ENCODE measurements at regions not wholly inside any gene's neighbourhood (a gene's known extent, or its start where the extent isn't known, plus 50 kb on each side); places are given as distances from the start of the nearest gene placed in this dataset.

DNA sequence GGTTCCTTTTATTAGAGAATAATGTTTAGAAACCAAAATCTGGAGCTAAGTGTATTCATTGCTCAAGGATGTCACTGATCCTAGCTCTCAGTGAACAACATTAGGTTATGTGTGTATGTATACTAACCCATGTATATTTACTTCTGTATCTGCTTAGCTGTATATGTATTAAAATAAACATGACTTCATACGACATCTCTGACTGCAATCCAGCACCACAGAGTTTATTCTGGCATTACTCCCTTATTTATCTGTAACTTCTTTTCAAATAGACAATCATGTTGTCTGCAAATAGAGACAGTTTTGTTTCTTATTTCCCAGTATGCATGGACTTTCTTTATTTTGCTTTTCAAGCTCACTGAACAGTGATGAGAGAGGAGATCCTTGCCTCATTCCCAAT is 441.0 kb upstream of the NFE2L3 start:
- no peaks in the 10 kb centered on the region for H3K27me3 ChIP-seq (ENCODE audit: control insufficient read depth, insufficient read depth, low read length)
- H3K4me1 ChIP-seq (ENCODE audit: control insufficient read depth in 2 of 3, insufficient read depth in 2 of 3, low read depth in 1 of 3, low read length in 3 of 3), result peaks cover 0 to 5% (median 0%) of the 10 kb centered on the region in 3 donors
- DNase-seq (no peak), FAIRE-seq (no peak)
- no peak overlapping the region for H3K9ac ChIP-seq (ENCODE audit: low read length in 3 of 3)
- H3K4me3 ChIP-seq (ENCODE audit: low read length in 3 of 3), result no peak overlapping the region
- no peaks in the 10 kb centered on the region for H3K36me3 ChIP-seq (ENCODE audit: control insufficient read depth in 2 of 3, insufficient read depth in 3 of 3, low read length in 3 of 3)
- intact Hi-C loops (cut with DNase I), result no loop called here
- H3K9me3 ChIP-seq (ENCODE audit: control insufficient read depth in 2 of 3, insufficient read depth in 1 of 3, low read length in 3 of 3), result no peaks in the 10 kb centered on the region
- no peak overlapping the region for H3K27ac ChIP-seq (ENCODE audit: low read depth in 2 of 2, low read length in 2 of 2)
- TF ChIP-seq, protein P1, sequence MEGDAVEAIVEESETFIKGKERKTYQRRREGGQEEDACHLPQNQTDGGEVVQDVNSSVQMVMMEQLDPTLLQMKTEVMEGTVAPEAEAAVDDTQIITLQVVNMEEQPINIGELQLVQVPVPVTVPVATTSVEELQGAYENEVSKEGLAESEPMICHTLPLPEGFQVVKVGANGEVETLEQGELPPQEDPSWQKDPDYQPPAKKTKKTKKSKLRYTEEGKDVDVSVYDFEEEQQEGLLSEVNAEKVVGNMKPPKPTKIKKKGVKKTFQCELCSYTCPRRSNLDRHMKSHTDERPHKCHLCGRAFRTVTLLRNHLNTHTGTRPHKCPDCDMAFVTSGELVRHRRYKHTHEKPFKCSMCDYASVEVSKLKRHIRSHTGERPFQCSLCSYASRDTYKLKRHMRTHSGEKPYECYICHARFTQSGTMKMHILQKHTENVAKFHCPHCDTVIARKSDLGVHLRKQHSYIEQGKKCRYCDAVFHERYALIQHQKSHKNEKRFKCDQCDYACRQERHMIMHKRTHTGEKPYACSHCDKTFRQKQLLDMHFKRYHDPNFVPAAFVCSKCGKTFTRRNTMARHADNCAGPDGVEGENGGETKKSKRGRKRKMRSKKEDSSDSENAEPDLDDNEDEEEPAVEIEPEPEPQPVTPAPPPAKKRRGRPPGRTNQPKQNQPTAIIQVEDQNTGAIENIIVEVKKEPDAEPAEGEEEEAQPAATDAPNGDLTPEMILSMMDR (IDR thresholded peaks at IDR 0.05; ENCODE audit: borderline replicate concordance, extremely low read depth, insufficient read depth), result no peak

DNA sequence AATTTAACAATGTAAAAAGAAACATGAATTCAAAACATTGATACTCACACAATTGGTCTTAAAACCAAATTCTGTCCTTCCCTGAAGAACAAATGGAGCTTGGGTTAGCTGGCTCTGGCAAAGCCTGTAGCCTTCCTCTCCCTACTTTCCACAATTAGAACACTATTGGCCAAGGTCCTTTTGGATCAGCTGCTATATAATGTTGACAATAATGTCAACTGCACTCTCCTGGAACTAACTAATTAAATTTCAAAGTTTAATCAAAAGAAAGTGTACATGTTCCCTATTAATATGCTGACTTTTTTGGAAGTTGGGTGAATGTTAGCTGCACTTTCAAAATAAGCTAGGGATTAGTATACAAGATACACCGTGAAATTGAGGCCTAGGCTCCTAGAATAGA is 440.1 kb upstream of the NFE2L3 start:
- intact Hi-C loops (cut with DNase I), result no loop called here
- Histone ChIP-seq H3K4me1 (ENCODE audit: control insufficient read depth in 2 of 3, insufficient read depth in 2 of 3, low read depth in 1 of 3, low read length in 3 of 3) (peaks cover 0 to 5% (median 0%) of the 10 kb centered on the region in 3 donors), H3K4me3 (ENCODE audit: low read length in 3 of 3) (no peak overlapping the region), H3K9ac (ENCODE audit: low read length in 3 of 3) (no peak overlapping the region), H3K9me3 (ENCODE audit: control insufficient read depth in 2 of 3, insufficient read depth in 1 of 3, low read length in 3 of 3) (no peaks in the 10 kb centered on the region), H3K27me3 (ENCODE audit: control insufficient read depth, insufficient read depth, low read length) (no peaks in the 10 kb centered on the region), H3K27ac (ENCODE audit: low read depth in 2 of 2, low read length in 2 of 2) (no peak overlapping the region), H3K36me3 (ENCODE audit: control insufficient read depth in 2 of 3, insufficient read depth in 3 of 3, low read length in 3 of 3) (no peaks in the 10 kb centered on the region)
- FAIRE-seq (no peak), DNase-seq (no peak)
- TF ChIP-seq, protein P1 (IDR thresholded peaks at IDR 0.05; ENCODE audit: borderline replicate concordance, extremely low read depth, insufficient read depth), result no peak

DNA sequence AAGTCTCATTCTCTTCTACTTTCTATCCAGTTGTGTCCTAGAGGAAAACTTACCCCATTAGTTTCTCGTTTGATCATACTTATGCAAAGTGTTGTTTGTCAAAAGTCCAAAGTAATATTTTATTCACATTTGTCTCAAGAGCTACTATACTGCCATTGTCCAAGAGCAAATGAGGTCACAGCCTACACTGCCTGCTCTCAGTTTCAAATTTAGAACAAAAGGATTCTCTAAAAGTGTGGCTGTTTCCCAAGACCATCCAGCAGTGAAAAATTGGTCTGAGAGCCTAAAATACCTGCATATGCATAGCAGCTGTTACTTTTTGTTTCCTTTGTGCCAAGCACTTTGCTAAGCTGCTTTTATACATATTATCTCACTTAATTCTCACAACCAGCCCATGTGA is 439.5 kb upstream of the NFE2L3 start:
- H3K27ac ChIP-seq (ENCODE audit: low read depth in 2 of 2, low read length in 2 of 2), result no peak overlapping the region

More for the DNA sequence above, 439.5 kb upstream of the NFE2L3 start:
- peaks cover 0 to 5% (median 0%) of the 10 kb centered on the region in 3 donors for H3K4me1 ChIP-seq (ENCODE audit: control insufficient read depth in 2 of 3, insufficient read depth in 2 of 3, low read depth in 1 of 3, low read length in 3 of 3)
- H3K36me3 ChIP-seq (ENCODE audit: control insufficient read depth in 2 of 3, insufficient read depth in 3 of 3, low read length in 3 of 3), result no peaks in the 10 kb centered on the region
- no peaks in the 10 kb centered on the region for H3K27me3 ChIP-seq (ENCODE audit: control insufficient read depth, insufficient read depth, low read length)
- DNase-seq (no peak), FAIRE-seq (no peak)
- intact Hi-C loops (cut with DNase I), result no loop called here
- H3K9me3 ChIP-seq (ENCODE audit: control insufficient read depth in 2 of 3, insufficient read depth in 1 of 3, low read length in 3 of 3), result no peaks in the 10 kb centered on the region
- no peak overlapping the region for H3K4me3 ChIP-seq (ENCODE audit: low read length in 3 of 3)
- no peak overlapping the region for H3K9ac ChIP-seq (ENCODE audit: low read length in 3 of 3)
- TF ChIP-seq, protein P1 (IDR thresholded peaks at IDR 0.05; ENCODE audit: borderline replicate concordance, extremely low read depth, insufficient read depth), result no peak

All from kidney (tissue), 13 donors.